AG04450 (cell line): ENCODE measurements at regions not wholly inside any gene's neighbourhood (a gene's known extent, or its start where the extent isn't known, plus 50 kb on each side); places are given as distances from the start of the nearest gene placed in this dataset.

Source experiments
- CTCF ChIA-PET: fragments of 300-600, 350-600 bp; formaldehyde crosslinking; extraction: SDS; loops from one replicate; lab custom pipeline; 2022; ENCODE audit warnings: antibody characterized with exemption, inconsistent platforms; lab: Charles Lee
- POLR2A ChIA-PET: fragments of 350-600 bp; formaldehyde crosslinking; extraction: SDS; loops from one replicate; lab custom pipeline; 2021; ENCODE audit warnings: antibody characterized with exemption, inconsistent platforms; lab: Yijun Ruan, JAX
- DNase-seq: peaks from one replicate; pipeline ENCODE4 v3.0.0-alpha.2; 2011; ENCODE audit warnings: low read depth, low spot score
- H3K27ac ChIP-seq: one replicate; pipeline ENCODE4 v1.5.1; 2012; ENCODE audit warnings: low read depth, low read length, control low read depth
- H3K27me3 ChIP-seq: one replicate; pipeline ENCODE4 v1.6.0; 2012; ENCODE audit warnings: low read length; ENCODE audit not compliant: control insufficient read depth, insufficient read depth
- H3K4me3 ChIP-seq: 2 replicates; pipeline ENCODE4 v1.5.1; 2011; ENCODE audit warnings: mild to moderate bottlenecking, low read depth, low read length, control low read depth
- H3K9me3 ChIP-seq: 2 replicates; pipeline ENCODE4 v1.5.1; 2012; ENCODE audit warnings: low read length; ENCODE audit not compliant: control insufficient read depth, insufficient read depth
- CTCF ChIP-seq: IDR thresholded peaks from 2 replicates; pipeline ENCODE4 v1.5.1; 2011; ENCODE audit warnings: low read depth, low read length, control low read depth, inconsistent platforms

DNA sequence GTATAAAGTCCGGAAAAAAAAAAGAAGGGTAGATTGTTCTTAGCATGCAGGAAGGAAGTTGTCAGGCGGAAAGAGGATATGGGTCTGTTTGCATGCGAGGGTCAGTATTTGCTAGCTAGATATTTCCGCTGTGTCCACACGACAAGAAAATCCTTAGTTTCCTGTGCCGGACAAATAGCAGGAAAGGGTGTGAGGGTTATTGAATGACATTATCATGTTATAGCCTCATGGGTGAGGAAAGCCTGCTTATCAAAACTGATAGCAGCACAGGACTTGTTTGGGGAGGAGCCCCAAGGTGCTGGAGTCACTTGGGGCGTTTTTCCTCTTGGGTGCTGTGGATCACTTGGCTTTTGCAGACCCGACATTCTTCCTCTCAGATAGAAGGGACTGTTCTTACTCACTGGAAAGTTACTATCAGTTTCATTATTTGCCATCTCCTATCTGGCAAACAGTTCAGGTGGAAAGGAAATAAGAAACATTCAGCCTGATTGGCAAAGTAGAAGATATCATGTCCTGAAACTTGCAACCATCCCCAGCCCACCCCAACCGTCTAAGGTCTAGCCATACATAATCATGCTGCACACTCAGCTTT is 127.2 kb upstream of the DPH6 start:
- H3K27ac ChIP-seq: no peak overlapping the region
- no peak for TF ChIP-seq CTCF
- CTCF ChIA-PET: interaction anchor here (1.4 to 1.8 kb wide), 2 partner anchors 78 to 229 kb away, joined by 3 to 8 read pairs; no protein-coding TSS in a partner anchor
- H3K9me3 ChIP-seq: no peaks in the 10 kb centered on the region; the same call in 1 of the 2 replicates
- H3K4me3 ChIP-seq: no peak overlapping the region
- H3K27me3 ChIP-seq: no peaks in the 10 kb centered on the region
- no peak for DNase-seq
- POLR2A ChIA-PET: interaction anchor here (0.5 kb wide), 1 partner anchor 1588 kb away, joined by 3 read pairs; no protein-coding TSS in a partner anchor

- CTCF ChIA-PET: interaction anchor here (1.2 to 1.4 kb wide), 2 partner anchors 11 to 76 kb away, joined by 3 to 6 read pairs; no protein-coding TSS in a partner anchor
- TF ChIP-seq CTCF: no peak
- H3K9me3 ChIP-seq: no peaks in the 10 kb centered on the region; the same call in 1 of the 2 replicates
- POLR2A ChIA-PET: no interaction called here
- H3K27me3 ChIP-seq: no peaks in the 10 kb centered on the region
- no peak for DNase-seq
- no peak overlapping the region for H3K4me3 ChIP-seq
- H3K27ac ChIP-seq: peak overlapping the region; percentile 41
These were observed 129.2 kb upstream of the DPH6 start for GRCh38 chr15:35674873-35675781.

DNA sequence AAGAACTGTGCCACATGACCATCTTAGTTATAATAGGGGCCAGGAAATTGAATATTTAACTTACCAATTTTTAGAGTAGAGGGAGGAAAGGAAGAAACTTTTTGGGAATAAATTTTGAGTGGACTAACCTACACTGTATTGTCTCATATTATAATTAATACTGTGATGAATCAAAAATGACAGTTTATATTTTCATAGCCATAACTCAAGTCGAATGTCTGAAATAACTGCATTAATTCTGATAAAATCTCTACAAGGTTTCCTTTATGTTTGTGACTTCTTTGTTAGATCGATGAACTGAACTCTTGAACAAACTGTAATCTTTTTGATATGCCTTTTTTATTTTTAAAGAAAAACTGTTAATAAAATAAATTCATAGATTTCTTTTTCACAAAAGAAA is 132.8 kb upstream of the DPH6 start:
- ChIA-PET POLR2A (no interaction called here), CTCF (no interaction called here)

DNA sequence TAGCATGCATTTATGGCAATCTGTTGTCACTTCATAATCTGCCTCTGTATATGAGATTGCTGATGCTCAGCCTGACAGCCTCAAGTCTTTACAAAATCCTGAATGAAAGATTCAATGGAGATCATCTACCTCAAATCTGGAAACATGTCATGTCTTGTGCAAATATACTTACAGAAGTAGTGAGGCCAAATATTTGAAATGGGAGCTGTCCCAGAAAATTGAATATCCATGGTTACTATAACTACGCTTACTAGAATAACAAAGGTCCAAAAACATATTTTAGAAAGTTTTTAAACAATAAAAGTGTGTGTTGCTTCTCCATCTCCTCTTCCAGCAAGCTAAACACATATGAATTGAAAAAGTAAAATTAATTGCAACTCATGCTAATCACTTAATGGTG is 133.2 kb upstream of the DPH6 start:
- no peak for DNase-seq
- no peak overlapping the region for H3K27ac ChIP-seq
- CTCF ChIA-PET: no interaction called here
- POLR2A ChIA-PET: no interaction called here
- no peak for TF ChIP-seq CTCF
- no peaks in the 10 kb centered on the region for H3K27me3 ChIP-seq
- H3K4me3 ChIP-seq: no peak overlapping the region
- H3K9me3 ChIP-seq: no peaks in the 10 kb centered on the region; the same call in 1 of the 2 replicates

More for the DNA sequence above, 132.8 kb upstream of the DPH6 start:
- Histone ChIP-seq H3K27me3 (no peaks in the 10 kb centered on the region), H3K9me3 (no peaks in the 10 kb centered on the region; the same call in 1 of the 2 replicates), H3K27ac (no peak overlapping the region), H3K4me3 (no peak overlapping the region)
- TF ChIP-seq CTCF: no peak
- no peak for DNase-seq

DNA sequence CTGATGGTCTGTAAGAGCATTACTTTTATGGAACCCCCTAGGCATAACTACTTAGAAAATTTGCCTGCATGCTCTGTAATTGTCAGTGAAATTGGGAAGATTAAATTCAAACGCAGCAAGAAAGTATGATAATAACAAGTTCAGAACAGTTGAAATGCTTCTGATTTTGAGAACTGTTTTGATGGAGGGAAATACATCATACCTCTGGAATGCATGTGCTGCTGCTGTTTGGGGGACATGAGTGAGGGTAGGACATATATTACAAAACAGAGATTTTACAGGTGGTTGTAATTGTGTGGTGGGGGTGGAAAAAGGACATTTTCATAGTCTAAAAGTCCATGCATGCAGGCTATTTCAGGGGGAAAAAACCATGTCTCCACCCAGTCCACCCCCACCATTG is 135.0 kb upstream of the DPH6 start:
- ChIA-PET CTCF (no interaction called here), POLR2A (no interaction called here)
- no peak for TF ChIP-seq CTCF
- no peaks in the 10 kb centered on the region for H3K27me3 ChIP-seq
- no peaks in the 10 kb centered on the region; the same call in 1 of the 2 replicates for H3K9me3 ChIP-seq
- H3K4me3 ChIP-seq: no peak overlapping the region
- H3K27ac ChIP-seq: no peak overlapping the region
- DNase-seq: no peak
